ENCODE measurements at regions not wholly inside any gene's neighbourhood (a gene's known extent, or its start where the extent isn't known, plus 50 kb on each side); places are given as distances from the start of the nearest gene placed in this dataset.

DNA sequence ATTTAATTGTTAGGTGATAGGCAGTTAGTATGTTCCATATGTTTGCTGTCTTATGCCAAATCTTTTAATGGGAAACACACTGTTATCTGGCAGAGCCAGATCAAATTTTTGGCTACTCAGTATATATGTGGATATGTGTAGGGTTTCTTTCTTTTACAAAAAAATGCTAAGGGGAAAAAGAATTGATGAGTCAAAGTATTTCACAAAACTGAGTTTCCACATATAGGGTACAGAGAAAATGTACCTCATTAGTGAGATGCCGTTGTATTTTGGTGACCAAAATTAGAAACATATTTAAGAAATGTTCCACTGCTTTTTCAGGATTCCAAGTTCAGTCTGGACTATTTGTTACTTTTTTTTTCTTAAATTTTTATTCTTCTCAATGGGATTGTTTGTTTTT, 201.2 kb upstream of the PTGFR start:
- H3K9me3 ChIP-seq (replicated peaks; ENCODE audit: control insufficient read depth, insufficient read depth, low read depth, low read length) = 0 out of 2 replicates have a peak, but pooled peaks cover 2% of the 10 kb centered on the region
- FAIRE-seq (no peak), DNase-seq (ENCODE audit: extremely low read depth in 1 of 4, low spot score in 3 of 4) (no peak), ATAC-seq (no peak)
- 0% methylated on average over 1 of the region's 1 CpG for WGBS (ENCODE audit: insufficient coverage, low coverage, missing lambda C conversion rate)
- no peak overlapping the region for H3K4me3 ChIP-seq
- TF ChIP-seq ZBTB1 (CRISPR knock-in tag; IDR thresholded peaks at IDR 0.05; ENCODE audit: borderline replicate concordance, low read depth) = no peak
- TF ChIP-seq POLR2H (tag; IDR thresholded peaks at IDR 0.05; ENCODE audit: low read depth) = no peak
- no peaks in the 10 kb centered on the region for H4K20me1 ChIP-seq (replicated peaks; ENCODE audit: control insufficient read depth, insufficient read depth, low read length)
- no peaks in the 10 kb centered on the region for H3K36me3 ChIP-seq (ENCODE audit: control insufficient read depth, insufficient read depth, low read length)
- H3K9me1 ChIP-seq (ENCODE audit: control insufficient read depth, insufficient read depth, low read length) = no peaks in the 10 kb centered on the region
- intact Hi-C loops (cut with micrococcal nuclease) (no loop called here), in situ Hi-C loops (cut with MboI) (no loop called here)
- H3K4me2 ChIP-seq (ENCODE audit: insufficient read depth, low read length) = no peak overlapping the region
- H3K4me1 ChIP-seq (replicated peaks in 1 of 2; ENCODE audit: control insufficient read depth in 2 of 2, insufficient read depth in 2 of 2, low read length in 2 of 2) = no peaks in the 10 kb centered on the region
- H3K27ac ChIP-seq (ENCODE audit: extremely low read depth, low read depth, low read length) = no peak overlapping the region
- no peaks in the 10 kb centered on the region for H3K79me2 ChIP-seq (ENCODE audit: control insufficient read depth, insufficient read depth, low read length)
- POLR2A ChIA-PET = no interaction called here
- H3K9ac ChIP-seq (ENCODE audit: insufficient read depth in 1 of 2, low read depth in 2 of 2, low read length in 2 of 2) = no peak overlapping the region
- H2AFZ ChIP-seq (ENCODE audit: low read depth, low read length) = no peak overlapping the region
- H3K27me3 ChIP-seq (ENCODE audit: control insufficient read depth in 2 of 2, insufficient read depth in 2 of 2, low read length in 2 of 2) = no peaks in the 10 kb centered on the region
- no TSS peak for BruUV-seq (replicated peaks)
- CTCF ChIA-PET (ENCODE audit: low intra/inter-chr PET ratio) = no interaction called here

DNA sequence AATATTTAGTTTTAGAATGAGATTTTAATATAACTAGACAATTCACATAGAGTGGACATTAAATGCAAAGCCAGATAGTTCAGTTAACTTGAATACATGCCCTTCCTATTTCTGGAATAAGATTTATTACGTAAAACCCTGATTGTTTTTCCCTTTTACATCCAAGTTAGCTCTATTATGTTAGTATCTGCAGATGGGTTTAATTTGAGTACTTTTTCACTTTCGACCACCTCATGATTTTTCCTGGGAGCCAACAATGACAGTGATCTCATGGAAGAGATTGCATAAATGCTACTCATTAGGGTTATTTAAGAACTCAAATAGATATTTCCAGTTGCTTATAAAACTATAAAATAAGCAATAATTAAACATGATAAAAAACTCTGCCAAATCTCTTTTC, 199.4 kb upstream of the PTGFR start:
- WGBS (ENCODE audit: insufficient coverage, low coverage, missing lambda C conversion rate) = 0% methylated on average over 2 of the region's 2 CpGs
- intact Hi-C loops (cut with micrococcal nuclease) (no loop called here), in situ Hi-C loops (cut with MboI) (no loop called here)
- Histone ChIP-seq H2AFZ (ENCODE audit: low read depth, low read length) (no peak overlapping the region), H3K4me1 (replicated peaks in 1 of 2; ENCODE audit: control insufficient read depth in 2 of 2, insufficient read depth in 2 of 2, low read length in 2 of 2) (no peaks in the 10 kb centered on the region), H3K4me3 (no peak overlapping the region), H3K4me2 (ENCODE audit: insufficient read depth, low read length) (no peak overlapping the region), H3K79me2 (ENCODE audit: control insufficient read depth, insufficient read depth, low read length) (no peaks in the 10 kb centered on the region), H3K27ac (ENCODE audit: extremely low read depth, low read depth, low read length) (no peak overlapping the region), H3K27me3 (ENCODE audit: control insufficient read depth in 2 of 2, insufficient read depth in 2 of 2, low read length in 2 of 2) (no peaks in the 10 kb centered on the region), H4K20me1 (replicated peaks; ENCODE audit: control insufficient read depth, insufficient read depth, low read length) (no peaks in the 10 kb centered on the region), H3K9me3 (replicated peaks; ENCODE audit: control insufficient read depth, insufficient read depth, low read depth, low read length) (0 out of 2 replicates have a peak, but pooled peaks cover 2% of the 10 kb centered on the region), H3K36me3 (ENCODE audit: control insufficient read depth, insufficient read depth, low read length) (no peaks in the 10 kb centered on the region), H3K9me1 (ENCODE audit: control insufficient read depth, insufficient read depth, low read length) (no peaks in the 10 kb centered on the region), H3K9ac (ENCODE audit: insufficient read depth in 1 of 2, low read depth in 2 of 2, low read length in 2 of 2) (no peak overlapping the region)
- BruUV-seq (replicated peaks) = no TSS peak
- DNase-seq (ENCODE audit: extremely low read depth in 1 of 4, low spot score in 3 of 4) (no peak), ATAC-seq (no peak), FAIRE-seq (no peak)
- ChIA-PET CTCF (ENCODE audit: low intra/inter-chr PET ratio) (no interaction called here), POLR2A (interaction anchor here (0.6 kb wide), 1 partner anchor 43 kb away, joined by 3 read pairs; no protein-coding TSS in a partner anchor)
- TF ChIP-seq ZNF12 (CRISPR knock-in tag; IDR thresholded peaks at IDR 0.05) (no peak), BRCA1 (IDR thresholded peaks at IDR 0.05) (no peak), BRCA1 (CRISPR knock-in tag; IDR thresholded peaks at IDR 0.05) (no peak), STAG1 (CRISPR knock-in tag; IDR thresholded peaks at IDR 0.05; ENCODE audit: borderline replicate concordance) (no peak)

Data from K562 (cell line).